PC-9 (cell line): ENCODE measurements at regions not wholly inside any gene's neighbourhood (a gene's known extent, or its start where the extent isn't known, plus 50 kb on each side); places are given as distances from the start of the nearest gene placed in this dataset.

Experiments used
- BruUV-seq: library from RNA; stranded (reverse); fragments of 400-500 nt; replicated peaks from 2 replicates; lab custom pipeline; 2021; lab: Mats Ljungman, UMichigan
- CTCF ChIA-PET: fragments of 300-600 bp; sonication (Branson Sonifier 250); formaldehyde crosslinking; loops from one replicate; lab custom pipeline; 2022; ENCODE audit warnings: antibody characterized with exemption; lab: Charles Lee
- POLR2A ChIA-PET: fragments of 300-600 bp; sonication (Branson Sonifier 250); formaldehyde crosslinking; loops from one replicate; lab custom pipeline; 2022; ENCODE audit warnings: antibody characterized with exemption; ENCODE audit not compliant: unreplicated experiment; lab: Charles Lee
- DNase-seq, 2 experiments: peaks; one replicate each; pipeline versions ENCODE4 v3.0.0 to v3.0.0-alpha.2; 2015 to 2022; ENCODE audit warnings: mixed read lengths in 1 of 2
- H2AFZ ChIP-seq: fragments of 200-600 bp; sonication (generic); 2 replicates; pipeline ENCODE4 v1.8.1; 2017; ENCODE audit warnings: antibody characterized with exemption
- H3F3A ChIP-seq: fragments of 200-600 bp; sonication (generic); 2 replicates; pipeline ENCODE4 v1.8.1; 2017; ENCODE audit warnings: antibody characterized with exemption, mild to moderate bottlenecking, low read depth; ENCODE audit not compliant: insufficient read depth
- H3K27ac ChIP-seq: fragments of 200-600 bp; sonication (generic); 2 replicates; pipeline ENCODE4 v1.6.1; 2016; ENCODE audit warnings: mixed run types
- H3K27me3 ChIP-seq: fragments of 200-600 bp; sonication (generic); 2 replicates; pipeline ENCODE4 v1.6.1; 2016; ENCODE audit warnings: low read depth, mixed run types; ENCODE audit not compliant: insufficient read depth
- H3K36me3 ChIP-seq: fragments of 200-600 bp; sonication (generic); 2 replicates; pipeline ENCODE4 v1.6.1; 2016; ENCODE audit warnings: low read depth, mixed run types
- H3K4me1 ChIP-seq: fragments of 200-600 bp; sonication (generic); replicated peaks from 2 replicates; pipeline ENCODE4 v1.6.1; 2016; ENCODE audit warnings: mixed run types; ENCODE audit not compliant: insufficient read depth
- H3K4me2 ChIP-seq: fragments of 200-600 bp; sonication (generic); 2 replicates; pipeline ENCODE4 v1.6.1; 2017; ENCODE audit warnings: mixed run types
- H3K4me3 ChIP-seq: fragments of 200-600 bp; sonication (generic); 2 replicates; pipeline ENCODE4 v1.6.1; 2016; ENCODE audit warnings: mixed run types
- H3K79me2 ChIP-seq: fragments of 200-600 bp; sonication (generic); 2 replicates; pipeline ENCODE4 v1.6.1; 2017; ENCODE audit warnings: low read depth, mixed run types
- H3K9me2 ChIP-seq: fragments of 200-600 bp; sonication (generic); 2 replicates; pipeline ENCODE4 v1.8.1; 2017; ENCODE audit warnings: mild to moderate bottlenecking; ENCODE audit not compliant: insufficient read depth
- H3K9me3 ChIP-seq: fragments of 200-600 bp; sonication (generic); 2 replicates; pipeline ENCODE4 v1.8.1; 2016; ENCODE audit warnings: low read depth; ENCODE audit not compliant: insufficient read depth
- H4K20me1 ChIP-seq: fragments of 200-600 bp; sonication (generic); 2 replicates; pipeline ENCODE4 v1.8.1; 2017; ENCODE audit not compliant: insufficient read depth
- EZH2 ChIP-seq: fragments of 200-600 bp; sonication (generic); IDR thresholded peaks from 2 replicates; pipeline ENCODE4 v1.8.0; 2017; ENCODE audit warnings: antibody characterized with exemption, low read depth
- intact Hi-C: fragments of 100-400 bp; cut with micrococcal nuclease; formaldehyde crosslinking; loops from one replicate; pipeline ENCODE4 v1.10.0; 2022; ENCODE audit not compliant: unreplicated experiment
- TF ChIP-seq, protein P1 (sequence below): fragments of 200-600 bp; sonication (generic); conservative IDR thresholded peaks from 2 replicates; pipeline ENCODE4 v1.6.1; 2017; ENCODE audit warnings: mixed run types, antibody characterized with exemption, mild to moderate bottlenecking, moderate library complexity

DNA sequence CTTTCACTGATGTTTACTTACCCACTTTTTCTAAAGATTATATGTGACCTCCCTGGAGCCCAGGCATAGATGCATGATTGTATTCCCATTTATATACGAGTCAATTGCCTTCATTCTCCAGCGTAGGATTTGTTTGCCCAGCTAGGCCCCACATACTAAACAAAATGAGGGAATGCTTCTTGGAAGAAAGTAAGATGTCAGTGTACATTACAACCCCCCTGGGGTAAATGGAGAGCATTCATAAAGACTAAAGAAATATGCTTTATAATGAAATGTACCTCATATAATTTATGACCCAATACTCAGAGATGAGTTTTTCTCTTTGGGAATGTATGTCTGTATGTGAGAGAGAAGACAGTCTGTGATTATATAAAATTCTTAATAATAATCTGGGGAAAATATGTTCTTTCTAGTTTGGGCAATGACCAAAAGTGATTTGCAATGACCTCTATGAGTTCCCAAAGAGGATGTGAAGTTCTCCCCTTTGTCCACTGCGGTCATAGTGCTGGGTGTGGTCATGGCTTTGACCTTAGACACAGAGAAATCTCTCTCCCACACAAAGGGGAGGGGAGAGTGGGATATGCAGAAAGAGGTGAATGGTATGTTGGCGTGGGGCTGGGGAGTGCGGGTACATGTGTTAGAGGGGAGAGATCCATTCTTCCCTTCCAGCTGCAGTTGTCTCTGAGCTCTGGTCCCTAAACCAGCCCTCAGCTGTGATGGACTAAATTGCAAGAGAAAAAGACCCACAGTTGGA, 175.6 kb downstream of the EN1 start:
- ChIA-PET POLR2A (no interaction called here), CTCF (no interaction called here)
- Histone ChIP-seq H3K27ac (no peak overlapping the region), H3K4me3 (no peak overlapping the region), H3K9me3 (no peaks in the 10 kb centered on the region), H3K36me3 (no peaks in the 10 kb centered on the region), H2AFZ (no peak overlapping the region), H3K79me2 (no peaks in the 10 kb centered on the region), H3K9me2 (no peaks in the 10 kb centered on the region), H3F3A (peaks cover 28% of the 10 kb centered on the region), H3K27me3 (no peaks in the 10 kb centered on the region), H3K4me1 (peaks cover 46% of the 10 kb centered on the region), H4K20me1 (no peaks in the 10 kb centered on the region), H3K4me2 (no peak overlapping the region)
- intact Hi-C loops: no loop called here
- TF ChIP-seq, protein P1, sequence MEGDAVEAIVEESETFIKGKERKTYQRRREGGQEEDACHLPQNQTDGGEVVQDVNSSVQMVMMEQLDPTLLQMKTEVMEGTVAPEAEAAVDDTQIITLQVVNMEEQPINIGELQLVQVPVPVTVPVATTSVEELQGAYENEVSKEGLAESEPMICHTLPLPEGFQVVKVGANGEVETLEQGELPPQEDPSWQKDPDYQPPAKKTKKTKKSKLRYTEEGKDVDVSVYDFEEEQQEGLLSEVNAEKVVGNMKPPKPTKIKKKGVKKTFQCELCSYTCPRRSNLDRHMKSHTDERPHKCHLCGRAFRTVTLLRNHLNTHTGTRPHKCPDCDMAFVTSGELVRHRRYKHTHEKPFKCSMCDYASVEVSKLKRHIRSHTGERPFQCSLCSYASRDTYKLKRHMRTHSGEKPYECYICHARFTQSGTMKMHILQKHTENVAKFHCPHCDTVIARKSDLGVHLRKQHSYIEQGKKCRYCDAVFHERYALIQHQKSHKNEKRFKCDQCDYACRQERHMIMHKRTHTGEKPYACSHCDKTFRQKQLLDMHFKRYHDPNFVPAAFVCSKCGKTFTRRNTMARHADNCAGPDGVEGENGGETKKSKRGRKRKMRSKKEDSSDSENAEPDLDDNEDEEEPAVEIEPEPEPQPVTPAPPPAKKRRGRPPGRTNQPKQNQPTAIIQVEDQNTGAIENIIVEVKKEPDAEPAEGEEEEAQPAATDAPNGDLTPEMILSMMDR: no peak
- no peak for TF ChIP-seq EZH2
- DNase-seq: no peak
- no TSS peak for BruUV-seq

DNA sequence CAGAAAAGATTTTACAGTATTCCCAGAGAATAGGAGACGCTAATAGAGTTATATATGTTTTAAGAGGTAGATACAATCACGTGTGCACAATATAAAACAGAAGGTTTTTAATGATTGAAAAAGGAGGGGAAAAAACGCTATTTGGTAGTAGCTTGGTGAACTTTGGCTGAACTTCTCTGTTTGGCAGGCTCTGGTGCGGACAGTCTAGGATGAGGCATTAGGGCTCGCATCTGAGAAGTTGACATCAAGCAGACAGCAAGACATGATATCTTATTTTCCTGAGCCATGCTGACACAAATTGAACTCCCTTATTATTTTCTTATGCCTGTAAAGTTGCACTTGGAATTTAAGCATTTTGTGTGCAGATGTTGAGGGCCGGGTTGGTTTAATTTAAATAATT, 176.6 kb downstream of the EN1 start:
- Histone ChIP-seq H3K27me3 (no peaks in the 10 kb centered on the region), H3K27ac (no peak overlapping the region), H3K4me3 (no peak overlapping the region), H3K4me2 (no peak overlapping the region), H3K9me3 (no peaks in the 10 kb centered on the region), H3K9me2 (no peaks in the 10 kb centered on the region), H3K4me1 (peaks cover 46% of the 10 kb centered on the region), H3F3A (peaks cover 28% of the 10 kb centered on the region), H3K79me2 (no peaks in the 10 kb centered on the region), H4K20me1 (no peaks in the 10 kb centered on the region), H2AFZ (no peak overlapping the region), H3K36me3 (no peaks in the 10 kb centered on the region)
- intact Hi-C loops: no loop called here
- CTCF ChIA-PET: no interaction called here
- POLR2A ChIA-PET: no interaction called here
- BruUV-seq: no TSS peak
- no peak for TF ChIP-seq EZH2
- TF ChIP-seq, protein P1: no peak
- DNase-seq: no peak

DNA sequence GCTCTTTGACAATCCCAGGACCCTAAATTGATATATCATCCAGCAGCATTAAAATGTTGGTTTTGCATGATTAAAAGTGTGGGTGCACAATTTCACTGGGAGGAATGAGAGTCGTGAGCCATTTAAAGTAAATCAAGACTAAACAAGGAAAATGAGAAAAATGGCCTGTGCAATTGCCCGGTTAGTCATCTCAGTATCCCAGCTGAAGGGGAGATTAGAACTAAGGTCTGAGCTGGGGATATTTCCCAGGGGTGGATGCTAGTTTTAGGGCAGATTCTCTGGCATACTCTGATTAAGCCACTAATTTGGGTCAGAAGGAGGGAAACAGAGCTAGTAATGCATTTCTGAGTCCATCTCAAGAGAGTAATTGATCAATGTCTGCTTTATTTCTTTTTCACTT, 177.2 kb downstream of the EN1 start:
- no peaks in the 10 kb centered on the region for H3K79me2 ChIP-seq
- H3K27me3 ChIP-seq: no peaks in the 10 kb centered on the region
- no peaks in the 10 kb centered on the region for H4K20me1 ChIP-seq
- no peaks in the 10 kb centered on the region for H3K36me3 ChIP-seq
- ChIA-PET CTCF (no interaction called here), POLR2A (no interaction called here)
- H3K4me1 ChIP-seq: peaks cover 46% of the 10 kb centered on the region
- TF ChIP-seq, protein P1: no peak
- BruUV-seq: no TSS peak
- H2AFZ ChIP-seq: no peak overlapping the region
- peaks cover 28% of the 10 kb centered on the region for H3F3A ChIP-seq
- H3K4me3 ChIP-seq: no peak overlapping the region
- no peaks in the 10 kb centered on the region for H3K9me2 ChIP-seq
- DNase-seq: no peak
- intact Hi-C loops: no loop called here
- no peak overlapping the region for H3K27ac ChIP-seq
- peak overlapping the region; percentile 67; the same call in 1 of the 2 replicates for H3K4me2 ChIP-seq
- H3K9me3 ChIP-seq: no peaks in the 10 kb centered on the region
